Panc1 (cell line): ENCODE measurements at regions not wholly inside any gene's neighbourhood (a gene's known extent, or its start where the extent isn't known, plus 50 kb on each side); places are given as distances from the start of the nearest gene placed in this dataset.

Source experiments
- ATAC-seq: fragments of 200-7000 bp; cut with Tn5 transposase; 2 replicates; pipeline ENCODE4 v1.9.1; 2020; ENCODE audit warnings: mild to moderate bottlenecking, moderate library complexity
- BruUV-seq: library from RNA; stranded (reverse); fragments of 400-500 nt; replicated peaks from 2 replicates; lab custom pipeline; 2021; lab: Mats Ljungman, UMichigan
- CTCF ChIA-PET: fragments of 300-600 bp; sonication (Branson Sonifier 250); formaldehyde crosslinking; loops from one replicate; lab custom pipeline; 2022; ENCODE audit warnings: antibody characterized with exemption; lab: Charles Lee
- POLR2A ChIA-PET: fragments of 300-600 bp; sonication (Branson Sonifier 250); formaldehyde crosslinking; loops from one replicate; lab custom pipeline; 2022; ENCODE audit warnings: antibody characterized with exemption; lab: Charles Lee
- DNase-seq: peaks from one replicate; pipeline ENCODE4 v3.0.0-alpha.2; 2010; ENCODE audit warnings: low read depth, low spot score
- H3K27ac ChIP-seq: 2 replicates; pipeline ENCODE4 v1.5.1; 2011; ENCODE audit warnings: mild to moderate bottlenecking, low read length, inconsistent platforms
- H3K27me3 ChIP-seq: fragments of 200-500 bp; sonication (Bioruptor generic); 2 replicates; pipeline ENCODE4 v1.6.0; 2014; ENCODE audit warnings: low read length, inconsistent platforms; ENCODE audit not compliant: control insufficient read depth, insufficient read depth
- H3K36me3 ChIP-seq: fragments of 200-500 bp; sonication (Bioruptor generic); 2 replicates; pipeline ENCODE4 v1.5.1; 2014; ENCODE audit warnings: inconsistent platforms, mild to moderate bottlenecking, low read length, moderate library complexity; ENCODE audit not compliant: control insufficient read depth, insufficient read depth
- H3K4me1 ChIP-seq: 2 replicates; pipeline ENCODE4 v1.5.1; 2011; ENCODE audit warnings: inconsistent platforms, mild to moderate bottlenecking, low read length, moderate library complexity; ENCODE audit not compliant: control insufficient read depth, insufficient read depth
- H3K4me3 ChIP-seq, 2 experiments: 2 replicates each; pipeline ENCODE4 v1.5.1; 2011 to 2012; ENCODE audit warnings: low read depth in 2 of 2, low read length in 2 of 2, mild to moderate bottlenecking in 2 of 2, inconsistent platforms in 1 of 2, moderate library complexity in 1 of 2
- H3K9me3 ChIP-seq: fragments of 200-500 bp; sonication (Bioruptor generic); 2 replicates; pipeline ENCODE4 v1.5.1; 2014; ENCODE audit warnings: low read depth, mild to moderate bottlenecking, inconsistent platforms, low read length, moderate library complexity; ENCODE audit not compliant: control insufficient read depth, insufficient read depth
- CTCF ChIP-seq: fragments of 450-650 bp; IDR thresholded peaks from 2 replicates; pipeline ENCODE4 v1.5.1; 2017; ENCODE audit warnings: mild to moderate bottlenecking
- POLR2AphosphoS5 ChIP-seq: IDR thresholded peaks from 2 replicates; pipeline ENCODE4 v1.6.1; 2012; ENCODE audit warnings: mild to moderate bottlenecking, low read depth, low read length, moderate library complexity
- REST ChIP-seq, 2 experiments: IDR thresholded peaks; 2 replicates each; pipeline ENCODE4 v1.6.1; 2011 to 2012; ENCODE audit warnings: low read depth in 2 of 2, control low read depth in 1 of 2, low read length in 1 of 2, mild to moderate bottlenecking in 1 of 2, moderate library complexity in 1 of 2; ENCODE audit not compliant: insufficient read depth in 1 of 2
- SIN3A ChIP-seq: IDR thresholded peaks from 2 replicates; pipeline ENCODE4 v1.6.1; 2012; ENCODE audit warnings: low read depth, mild to moderate bottlenecking, low read length, moderate library complexity, borderline replicate concordance; ENCODE audit not compliant: insufficient read depth
- TCF7L2 ChIP-seq: IDR thresholded peaks from 2 replicates; pipeline ENCODE4 v1.6.1; 2011; ENCODE audit warnings: mild to moderate bottlenecking, low read depth, low read length, inconsistent platforms
- in situ Hi-C: cut with HindIII; loops from 2 replicates; pipeline ENCODE4 v1.10.0; 2016; ENCODE audit warnings: low sequenced_read_pairs, low pct_unique_long_range_greater_than_20kb
- intact Hi-C: fragments of 100-400 bp; cut with micrococcal nuclease; formaldehyde crosslinking; loops from one replicate; pipeline ENCODE4 v1.10.0; 2022; ENCODE audit not compliant: unreplicated experiment

- no peak overlapping the region for H3K27ac ChIP-seq
- intact Hi-C loops = no loop called here
- ChIA-PET CTCF (interaction anchor here (0.7 to 0.8 kb wide), 2 partner anchors 112 to 459 kb away, joined by 6 to 8 read pairs; no protein-coding TSS in a partner anchor), POLR2A (no interaction called here)
- in situ Hi-C loops = no loop called here
- no peaks in the 10 kb centered on the region for H3K27me3 ChIP-seq
- BruUV-seq = no TSS peak
- ATAC-seq (no peak), DNase-seq (no peak)
- no peaks in the 10 kb centered on the region for H3K36me3 ChIP-seq
- TF ChIP-seq CTCF = no peak
- H3K4me1 ChIP-seq = 0 out of 2 replicates have a peak, but pooled peaks cover 2% of the 10 kb centered on the region
- no peak overlapping the region for H3K4me3 ChIP-seq
- H3K9me3 ChIP-seq = no peaks in the 10 kb centered on the region
Measured at GRCh38 chr12:116672842-116673516, 64.9 kb downstream of the SPRING1 start.

GRCh38 chr12:116672010-116672409 is 65.9 kb downstream of the SPRING1 start:
- CTCF ChIA-PET = no interaction called here
- ATAC-seq = no peak
- no peaks in the 10 kb centered on the region for H3K27me3 ChIP-seq

More at GRCh38 chr12:116672010-116672409, 65.9 kb downstream of the SPRING1 start:
- intact Hi-C loops (no loop called here), in situ Hi-C loops (no loop called here)
- H3K4me3 ChIP-seq = no peak overlapping the region
- no TSS peak for BruUV-seq
- H3K27ac ChIP-seq = no peak overlapping the region
- DNase-seq = no peak
- no peaks in the 10 kb centered on the region for H3K36me3 ChIP-seq
- TF ChIP-seq CTCF = no peak
- no peak for TF ChIP-seq REST (IDR thresholded peaks at IDR 0.05; ENCODE audit: insufficient read depth in 1 of 2, low read depth in 2 of 2, low read length in 1 of 2)
- no peak for TF ChIP-seq SIN3A
- no peak for TF ChIP-seq TCF7L2
- no peak for TF ChIP-seq POLR2AphosphoS5
- H3K9me3 ChIP-seq = no peaks in the 10 kb centered on the region
- POLR2A ChIA-PET = no interaction called here
- 0 out of 2 replicates have a peak, but pooled peaks cover 2% of the 10 kb centered on the region for H3K4me1 ChIP-seq
